ENCODE measurements at regions not wholly inside any gene's neighbourhood (a gene's known extent, or its start where the extent isn't known, plus 50 kb on each side); places are given as distances from the start of the nearest gene placed in this dataset.

GRCh38 chr16:17622366-17622765, 151.6 kb upstream of the XYLT1 start:
- no peak overlapping the region for H3K4me3 ChIP-seq (ENCODE audit: low read depth, low read length)
- no peak for TF ChIP-seq CTCF (IDR thresholded peaks at IDR 0.05; ENCODE audit: low read depth, low read length)

GRCh38 chr16:17619261-17619660, 148.5 kb upstream of the XYLT1 start:
- H3K4me3 ChIP-seq (ENCODE audit: low read depth, low read length), result no peak overlapping the region
- TF ChIP-seq CTCF (IDR thresholded peaks at IDR 0.05; ENCODE audit: low read depth, low read length), result no peak

GRCh38 chr16:17617021-17617552, 146.3 kb upstream of the XYLT1 start:
- no peak overlapping the region for H3K4me3 ChIP-seq (ENCODE audit: low read depth, low read length)
- no peak for TF ChIP-seq CTCF (IDR thresholded peaks at IDR 0.05; ENCODE audit: low read depth, low read length)

- TF ChIP-seq CTCF (IDR thresholded peaks at IDR 0.05; ENCODE audit: low read depth, low read length), result no peak
- H3K4me3 ChIP-seq (ENCODE audit: low read depth, low read length), result no peak overlapping the region
These were observed 141.6 kb upstream of the XYLT1 start for GRCh38 chr16:17612336-17612735.

- TF ChIP-seq CTCF (IDR thresholded peaks at IDR 0.05; ENCODE audit: low read depth, low read length), result no peak
- H3K4me3 ChIP-seq (ENCODE audit: low read depth, low read length), result no peak overlapping the region
These were observed 136.8 kb upstream of the XYLT1 start for GRCh38 chr16:17607609-17608008.

GRCh38 chr16:17607075-17607509, 136.3 kb upstream of the XYLT1 start:
- TF ChIP-seq CTCF (IDR thresholded peaks at IDR 0.05; ENCODE audit: low read depth, low read length), result no peak
- H3K4me3 ChIP-seq (ENCODE audit: low read depth, low read length), result no peak overlapping the region

GRCh38 chr16:17606460-17606859, 135.7 kb upstream of the XYLT1 start:
- H3K4me3 ChIP-seq (ENCODE audit: low read depth, low read length), result no peak overlapping the region
- no peak for TF ChIP-seq CTCF (IDR thresholded peaks at IDR 0.05; ENCODE audit: low read depth, low read length)

Data from WI38 (cell line).